WTC11 (cell line): ENCODE measurements at regions not wholly inside any gene's neighbourhood (a gene's known extent, or its start where the extent isn't known, plus 50 kb on each side); places are given as distances from the start of the nearest gene placed in this dataset.

Experiments
- CREM ChIP-seq: sonication (generic); formaldehyde crosslinking; IDR thresholded peaks from 2 replicates; pipeline ENCODE4 v1.8.1; 2022; ENCODE audit warnings: mild to moderate bottlenecking, missing genetic modification reagents, moderate library complexity
- CTCF ChIP-seq: fragments of 200-600 bp; IDR thresholded peaks from 2 replicates; pipeline ENCODE4 v1.8.0; 2022; ENCODE audit warnings: antibody characterized with exemption
- JAZF1 ChIP-seq: fragments of 250-450 bp; sonication (Bioruptor Pico); IDR thresholded peaks from 2 replicates; pipeline ENCODE4 v1.9.0; 2021; ENCODE audit warnings: moderate library complexity, mild to moderate bottlenecking, inconsistent platforms
- MAX ChIP-seq: sonication (generic); formaldehyde crosslinking; IDR thresholded peaks from 2 replicates; pipeline ENCODE4 v1.8.0; 2022; ENCODE audit warnings: mild to moderate bottlenecking, missing genetic modification reagents
- MLX ChIP-seq: sonication (generic); formaldehyde crosslinking; IDR thresholded peaks from 2 replicates; pipeline ENCODE4 v1.8.1; 2023; ENCODE audit warnings: mild to moderate bottlenecking, missing genetic modification reagents, moderate library complexity
- NFE2L1 ChIP-seq: sonication (generic); formaldehyde crosslinking; IDR thresholded peaks from 2 replicates; pipeline ENCODE4 v1.8.1; 2023; ENCODE audit warnings: missing genetic modification reagents
- NR1H2 ChIP-seq: sonication (generic); formaldehyde crosslinking; IDR thresholded peaks from 2 replicates; pipeline ENCODE4 v1.9.0; 2021; ENCODE audit warnings: mild to moderate bottlenecking, moderate library complexity, missing genetic modification reagents
- PRDM15 ChIP-seq: sonication (generic); formaldehyde crosslinking; IDR thresholded peaks from 2 replicates; pipeline ENCODE4 v1.8.0; 2022; ENCODE audit warnings: missing genetic modification reagents
- SOX15 ChIP-seq: fragments of 250-450 bp; sonication (Bioruptor Pico); IDR thresholded peaks from 2 replicates; pipeline ENCODE4 v1.9.0; 2021; ENCODE audit warnings: mild to moderate bottlenecking
- SP1 ChIP-seq: sonication (generic); formaldehyde crosslinking; conservative IDR thresholded peaks from 2 replicates; pipeline ENCODE4 v1.8.1; 2022; ENCODE audit warnings: missing genetic modification reagents
- USF1 ChIP-seq: sonication (generic); formaldehyde crosslinking; IDR thresholded peaks from 2 replicates; pipeline ENCODE4 v1.8.0; 2022; ENCODE audit warnings: mild to moderate bottlenecking, missing genetic modification reagents
- USF2 ChIP-seq: sonication (generic); formaldehyde crosslinking; IDR thresholded peaks from 2 replicates; pipeline ENCODE4 v1.8.1; 2023; ENCODE audit warnings: mild to moderate bottlenecking, missing genetic modification reagents, moderate library complexity
- ZNF263 ChIP-seq: sonication (generic); formaldehyde crosslinking; IDR thresholded peaks from 2 replicates; pipeline ENCODE4 v1.8.1; 2022; ENCODE audit warnings: low read depth, mild to moderate bottlenecking, moderate library complexity, missing genetic modification reagents
- ZNF512 ChIP-seq: sonication (generic); formaldehyde crosslinking; IDR thresholded peaks from 2 replicates; pipeline ENCODE4 v1.8.1; 2022; ENCODE audit warnings: missing genetic modification reagents, borderline replicate concordance

GRCh38 chr4:96173756-96174155 lies 333.9 kb downstream of the PDHA2 start:
- no peak for TF ChIP-seq SP1 (CRISPR knock-in tag)
- no peak for TF ChIP-seq ZNF512 (CRISPR knock-in tag)
- no peak for TF ChIP-seq MAX
- TF ChIP-seq CREM (CRISPR knock-in tag) = no peak
- no peak for TF ChIP-seq NR1H2
- no peak for TF ChIP-seq USF1 (CRISPR knock-in tag)
- no peak for TF ChIP-seq SOX15 (CRISPR knock-in tag)
- TF ChIP-seq MLX (CRISPR knock-in tag) = no peak
- no peak for TF ChIP-seq CTCF
- TF ChIP-seq JAZF1 (CRISPR knock-in tag) = no peak
- TF ChIP-seq NFE2L1 (CRISPR knock-in tag) = no peak
- no peak for TF ChIP-seq USF2
- no peak for TF ChIP-seq PRDM15 (CRISPR knock-in tag)
- TF ChIP-seq ZNF263 (CRISPR knock-in tag) = no peak
